ENCODE measurements at regions not wholly inside any gene's neighbourhood (a gene's known extent, or its start where the extent isn't known, plus 50 kb on each side); places are given as distances from the start of the nearest gene placed in this dataset.

- no peak for TF ChIP-seq CTCF (IDR thresholded peaks at IDR 0.05)
- TF ChIP-seq POLR2AphosphoS5 (IDR thresholded peaks at IDR 0.05): peak in 1 of 2 donors; percentile 56
- TF ChIP-seq EP300 (IDR thresholded peaks at IDR 0.05): no peak
Observed at GRCh38 chr9:96062031-96062430, 186.5 kb downstream of the ERCC6L2 start.
